DOHH2 (cell line): ENCODE measurements at regions not wholly inside any gene's neighbourhood (a gene's known extent, or its start where the extent isn't known, plus 50 kb on each side); places are given as distances from the start of the nearest gene placed in this dataset.

Experiments used
- H3F3A ChIP-seq: fragments of 200-600 bp; sonication (generic), shearing (Covaris generic); 2 replicates; pipeline ENCODE4 v1.6.0; 2016; ENCODE audit warnings: antibody characterized with exemption, mild to moderate bottlenecking; ENCODE audit not compliant: control insufficient read depth, insufficient read depth
- H3K27ac ChIP-seq: fragments of 200-600 bp; sonication (generic); 2 replicates; pipeline ENCODE4 v1.5.1; 2014; ENCODE audit warnings: low read depth, mild to moderate bottlenecking, low read length, moderate library complexity
- H3K27me3 ChIP-seq: fragments of 200-600 bp; sonication (generic); 2 replicates; pipeline ENCODE4 v1.6.1; 2014; ENCODE audit warnings: mild to moderate bottlenecking, low read length, mixed read lengths; ENCODE audit not compliant: control insufficient read depth
- H3K36me3 ChIP-seq: fragments of 200-600 bp; sonication (generic); 2 replicates; pipeline ENCODE4 v1.6.1; 2014; ENCODE audit warnings: mild to moderate bottlenecking, low read length, moderate library complexity, mixed read lengths; ENCODE audit not compliant: control insufficient read depth
- H3K4me1 ChIP-seq: fragments of 200-600 bp; sonication (generic); 2 replicates; pipeline ENCODE4 v1.6.1; 2014; ENCODE audit warnings: mild to moderate bottlenecking, low read length, mixed read lengths; ENCODE audit not compliant: control insufficient read depth
- H3K4me2 ChIP-seq: fragments of 200-600 bp; sonication (generic); 2 replicates; pipeline ENCODE4 v1.6.0; 2014; ENCODE audit warnings: mild to moderate bottlenecking, low read length, moderate library complexity
- H3K4me3 ChIP-seq: fragments of 200-600 bp; sonication (generic); 2 replicates; pipeline ENCODE4 v1.5.1; 2014; ENCODE audit warnings: mild to moderate bottlenecking, low read length, mixed read lengths
- H3K79me2 ChIP-seq: fragments of 200-600 bp; sonication (generic); 2 replicates; pipeline ENCODE4 v1.6.1; 2014; ENCODE audit warnings: mild to moderate bottlenecking, low read length, mixed read lengths; ENCODE audit not compliant: control insufficient read depth
- H3K9me2 ChIP-seq: fragments of 200-600 bp; sonication (generic); replicated peaks from 2 replicates; pipeline ENCODE4 v1.6.1; 2014; ENCODE audit warnings: mild to moderate bottlenecking, low read length, mixed read lengths; ENCODE audit not compliant: control insufficient read depth
- H3K9me3 ChIP-seq: fragments of 200-600 bp; sonication (generic); 2 replicates; pipeline ENCODE4 v1.6.1; 2014; ENCODE audit warnings: antibody characterized with exemption, low read length, mixed read lengths; ENCODE audit not compliant: control insufficient read depth, insufficient read depth
- H4K20me1 ChIP-seq: fragments of 200-600 bp; sonication (generic); 2 replicates; pipeline ENCODE4 v1.6.0; 2014; ENCODE audit warnings: low read depth, mild to moderate bottlenecking, antibody characterized with exemption, low read length, moderate library complexity; ENCODE audit not compliant: control insufficient read depth, insufficient read depth
- EZH2phosphoT487 ChIP-seq: fragments of 200-600 bp; sonication (generic); IDR thresholded peaks from 2 replicates; pipeline ENCODE4 v1.6.1; 2017; ENCODE audit warnings: borderline replicate concordance, mild to moderate bottlenecking, antibody characterized with exemption, low read length, moderate library complexity, mixed read lengths
- TF ChIP-seq, protein P1 (sequence below): fragments of 200-600 bp; sonication (generic); IDR thresholded peaks from one replicate; pipeline ENCODE4 v1.5.1; 2014; ENCODE audit warnings: antibody characterized with exemption, mild to moderate bottlenecking, low read depth, low read length; ENCODE audit not compliant: poor library complexity, severe bottlenecking

DNA sequence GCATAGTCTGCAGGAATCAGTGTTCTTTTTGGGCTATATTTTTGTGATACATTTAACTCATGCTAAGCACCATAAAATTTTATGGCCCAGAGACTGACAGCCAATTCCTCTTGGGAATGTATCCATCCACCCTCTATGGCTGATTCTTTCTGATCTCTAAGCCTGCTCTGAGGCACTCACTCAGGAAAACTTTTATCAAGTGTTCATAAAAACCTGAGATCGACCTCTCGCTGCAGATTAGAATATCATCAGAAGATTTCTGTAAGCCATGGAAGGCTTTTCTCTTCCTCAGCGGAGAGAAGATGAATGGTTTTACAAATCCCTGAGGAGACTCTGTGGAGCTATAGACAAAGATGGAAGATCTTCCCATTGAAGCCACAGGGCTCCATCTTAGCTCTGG lies 489.8 kb upstream of the GHITM start:
- Histone ChIP-seq H3F3A (no peaks in the 10 kb centered on the region), H3K9me2 (no peaks in the 10 kb centered on the region), H3K27ac (no peak overlapping the region), H3K9me3 (no peaks in the 10 kb centered on the region), H3K4me3 (no peak overlapping the region), H3K79me2 (no peaks in the 10 kb centered on the region), H3K27me3 (no peaks in the 10 kb centered on the region), H3K36me3 (no peaks in the 10 kb centered on the region), H3K4me1 (no peaks in the 10 kb centered on the region), H4K20me1 (no peaks in the 10 kb centered on the region), H3K4me2 (no peak overlapping the region)
- TF ChIP-seq, protein P1, sequence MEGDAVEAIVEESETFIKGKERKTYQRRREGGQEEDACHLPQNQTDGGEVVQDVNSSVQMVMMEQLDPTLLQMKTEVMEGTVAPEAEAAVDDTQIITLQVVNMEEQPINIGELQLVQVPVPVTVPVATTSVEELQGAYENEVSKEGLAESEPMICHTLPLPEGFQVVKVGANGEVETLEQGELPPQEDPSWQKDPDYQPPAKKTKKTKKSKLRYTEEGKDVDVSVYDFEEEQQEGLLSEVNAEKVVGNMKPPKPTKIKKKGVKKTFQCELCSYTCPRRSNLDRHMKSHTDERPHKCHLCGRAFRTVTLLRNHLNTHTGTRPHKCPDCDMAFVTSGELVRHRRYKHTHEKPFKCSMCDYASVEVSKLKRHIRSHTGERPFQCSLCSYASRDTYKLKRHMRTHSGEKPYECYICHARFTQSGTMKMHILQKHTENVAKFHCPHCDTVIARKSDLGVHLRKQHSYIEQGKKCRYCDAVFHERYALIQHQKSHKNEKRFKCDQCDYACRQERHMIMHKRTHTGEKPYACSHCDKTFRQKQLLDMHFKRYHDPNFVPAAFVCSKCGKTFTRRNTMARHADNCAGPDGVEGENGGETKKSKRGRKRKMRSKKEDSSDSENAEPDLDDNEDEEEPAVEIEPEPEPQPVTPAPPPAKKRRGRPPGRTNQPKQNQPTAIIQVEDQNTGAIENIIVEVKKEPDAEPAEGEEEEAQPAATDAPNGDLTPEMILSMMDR = no peak
- no peak for TF ChIP-seq EZH2phosphoT487

DNA sequence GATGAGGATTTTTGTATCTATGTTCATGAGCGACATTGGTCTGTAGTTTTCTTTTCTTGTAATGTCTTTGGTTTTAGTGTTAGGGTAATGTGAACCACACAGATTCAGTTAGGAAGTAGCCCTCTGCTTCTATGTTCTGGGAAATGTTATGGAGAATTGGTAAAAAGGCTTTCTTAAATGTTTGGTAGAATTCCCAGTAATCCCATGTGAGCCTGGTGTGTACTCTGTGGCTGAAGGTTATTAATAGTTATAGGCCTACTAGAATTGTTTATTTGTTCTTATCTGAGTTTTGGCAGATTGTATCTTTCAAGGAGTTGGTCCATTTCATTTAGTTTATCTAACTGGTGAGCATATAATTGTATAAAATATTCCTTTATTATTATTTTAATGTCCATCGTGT lies 484.6 kb upstream of the GHITM start:
- H4K20me1 ChIP-seq = no peaks in the 10 kb centered on the region
- H3F3A ChIP-seq = no peaks in the 10 kb centered on the region
- H3K9me2 ChIP-seq = no peaks in the 10 kb centered on the region
- no peak overlapping the region for H3K4me2 ChIP-seq
- no peaks in the 10 kb centered on the region for H3K9me3 ChIP-seq
- H3K27ac ChIP-seq = no peak overlapping the region
- H3K36me3 ChIP-seq = no peaks in the 10 kb centered on the region
- H3K27me3 ChIP-seq = no peaks in the 10 kb centered on the region
- H3K4me3 ChIP-seq = no peak overlapping the region
- no peaks in the 10 kb centered on the region for H3K4me1 ChIP-seq
- H3K79me2 ChIP-seq = no peaks in the 10 kb centered on the region
- TF ChIP-seq EZH2phosphoT487 = no peak
- TF ChIP-seq, protein P1 = no peak

DNA sequence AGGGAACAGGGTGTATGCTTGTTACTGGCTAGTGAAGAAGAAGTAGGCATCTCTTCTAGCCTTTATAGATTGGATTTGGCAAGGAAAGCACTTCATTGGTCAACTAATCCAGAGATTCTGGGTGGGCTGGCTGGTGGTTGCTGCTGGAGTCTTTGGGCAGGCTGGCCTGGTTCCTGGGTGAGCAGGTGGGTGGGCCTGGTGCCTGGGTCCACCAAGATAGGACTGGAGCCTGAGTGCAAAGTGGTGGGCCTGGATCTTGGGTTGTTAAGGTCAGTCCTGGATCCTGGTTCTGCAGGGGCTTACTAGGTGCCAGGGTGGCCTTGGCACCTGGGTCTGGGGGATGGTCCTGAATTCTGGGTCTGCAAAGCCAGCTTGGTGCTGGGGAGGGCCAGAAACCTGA lies 482.4 kb upstream of the GHITM start:
- no peak overlapping the region for H3K27ac ChIP-seq
- H3F3A ChIP-seq = no peaks in the 10 kb centered on the region
- H3K4me2 ChIP-seq = no peak overlapping the region
- TF ChIP-seq, protein P1 = no peak
- no peak for TF ChIP-seq EZH2phosphoT487
- H3K79me2 ChIP-seq = no peaks in the 10 kb centered on the region
- no peaks in the 10 kb centered on the region for H3K9me2 ChIP-seq
- H3K27me3 ChIP-seq = no peaks in the 10 kb centered on the region
- H3K9me3 ChIP-seq = no peaks in the 10 kb centered on the region
- no peaks in the 10 kb centered on the region for H3K4me1 ChIP-seq
- no peaks in the 10 kb centered on the region for H3K36me3 ChIP-seq
- H3K4me3 ChIP-seq = no peak overlapping the region
- no peaks in the 10 kb centered on the region for H4K20me1 ChIP-seq

DNA sequence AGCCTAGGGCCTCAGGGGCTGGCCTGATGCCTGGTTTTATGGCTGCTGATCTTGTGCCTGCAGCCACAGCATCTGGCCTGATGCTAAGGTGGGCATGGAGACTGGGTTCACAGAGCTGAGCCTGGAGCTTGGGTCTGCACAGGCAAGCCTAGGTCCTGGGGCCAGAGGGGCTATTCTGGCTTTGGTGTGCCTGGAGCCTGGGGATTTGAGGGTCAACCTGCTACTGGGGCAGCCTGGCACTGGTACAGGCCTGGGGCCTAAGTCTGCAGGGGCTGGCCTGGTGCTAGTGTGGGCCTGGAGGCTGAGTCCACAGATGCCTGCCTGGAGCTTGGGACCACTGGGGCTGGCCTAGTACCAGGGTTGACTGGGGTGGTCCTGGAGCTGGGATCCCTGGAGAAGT lies 481.8 kb upstream of the GHITM start:
- no peaks in the 10 kb centered on the region for H3K79me2 ChIP-seq
- TF ChIP-seq EZH2phosphoT487 = no peak
- TF ChIP-seq, protein P1 = no peak

More for the DNA sequence above, 481.8 kb upstream of the GHITM start:
- H3K4me2 ChIP-seq = no peak overlapping the region
- no peak overlapping the region for H3K4me3 ChIP-seq
- no peak overlapping the region for H3K27ac ChIP-seq
- no peaks in the 10 kb centered on the region for H3K9me3 ChIP-seq
- no peaks in the 10 kb centered on the region for H3F3A ChIP-seq
- no peaks in the 10 kb centered on the region for H4K20me1 ChIP-seq
- H3K36me3 ChIP-seq = no peaks in the 10 kb centered on the region
- H3K27me3 ChIP-seq = no peaks in the 10 kb centered on the region
- no peaks in the 10 kb centered on the region for H3K4me1 ChIP-seq
- no peaks in the 10 kb centered on the region for H3K9me2 ChIP-seq
